Lower lobe of right lung (tissue), 2 donors: ENCODE measurements at regions not wholly inside any gene's neighbourhood (a gene's known extent, or its start where the extent isn't known, plus 50 kb on each side); places are given as distances from the start of the nearest gene placed in this dataset.
"Not testable (repeated sequence)": the region's sequence is repeated elsewhere in the genome, so short reads cannot be mapped to it uniquely, and the experiment has no call there.

Experiments used
- ATAC-seq, 2 donors: fragments of 200-7000 bp; cut with Tn5 transposase; one replicate each; pipeline ENCODE4 v1.9.1; 2020 to 2022; ENCODE audit warnings: mild to moderate bottlenecking in 2 of 2, moderate library complexity in 2 of 2
- DNase-seq: peaks from one replicate; pipeline ENCODE4 v3.0.0-alpha.2; 2020
- H3K27ac ChIP-seq: fragments of 200-600 bp; one replicate; pipeline ENCODE4 v1.8.0; 2022
- H3K27me3 ChIP-seq: fragments of 200-600 bp; one replicate; pipeline ENCODE4 v1.8.0; 2022; ENCODE audit warnings: low read depth
- H3K36me3 ChIP-seq: fragments of 200-600 bp; one replicate; pipeline ENCODE4 v1.8.0; 2022; ENCODE audit warnings: mild to moderate bottlenecking
- H3K4me1 ChIP-seq: fragments of 200-600 bp; one replicate; pipeline ENCODE4 v1.8.0; 2022
- H3K4me3 ChIP-seq: fragments of 200-600 bp; one replicate; pipeline ENCODE4 v1.8.0; 2022; ENCODE audit warnings: mild to moderate bottlenecking
- H3K9me3 ChIP-seq: fragments of 200-600 bp; one replicate; pipeline ENCODE4 v1.8.0; 2022
- CTCF ChIP-seq: fragments of 200-600 bp; IDR thresholded peaks from one replicate; pipeline ENCODE4 v1.8.0; 2022; ENCODE audit warnings: antibody characterized with exemption, mild to moderate bottlenecking
- intact Hi-C: fragments of 100-400 bp; cut with DNase I; formaldehyde crosslinking; loops from one replicate; pipeline ENCODE4 v1.11.0; 2022
- donor health status: DM: no; HTN: yes; CAD: no; lungs with severe emphysema.

GRCh38 chr10:107952649-107953556, 788.4 kb upstream of the SORCS1 start:
- H3K27ac ChIP-seq: no peak overlapping the region
- intact Hi-C loops: no loop called here
- H3K27me3 ChIP-seq: no peaks in the 10 kb centered on the region
- DNase-seq (no peak), ATAC-seq (no peak)
- H3K4me1 ChIP-seq: no peaks in the 10 kb centered on the region
- no peak overlapping the region for H3K4me3 ChIP-seq
- no peak for TF ChIP-seq CTCF
- H3K36me3 ChIP-seq: no peaks in the 10 kb centered on the region
- H3K9me3 ChIP-seq: no peaks in the 10 kb centered on the region

- H3K9me3 ChIP-seq, intact Hi-C loops, DNase-seq, H3K4me1 ChIP-seq, H3K27ac ChIP-seq, H3K4me3 ChIP-seq, H3K27me3 ChIP-seq, H3K36me3 ChIP-seq: not testable (repeated sequence)
- peak in 1 of 2 donors; percentile 48 for ATAC-seq
Measured at GRCh38 chr10:107950411-107951062, 786.0 kb upstream of the SORCS1 start.

- no peaks in the 10 kb centered on the region for H3K36me3 ChIP-seq
- ATAC-seq (no peak), DNase-seq (no peak)
- TF ChIP-seq CTCF: no peak
- H3K27ac ChIP-seq: no peak overlapping the region
- intact Hi-C loops: no loop called here
- no peaks in the 10 kb centered on the region for H3K27me3 ChIP-seq
- no peaks in the 10 kb centered on the region for H3K4me1 ChIP-seq
- no peak overlapping the region for H3K4me3 ChIP-seq
- no peaks in the 10 kb centered on the region for H3K9me3 ChIP-seq
Measured at GRCh38 chr10:107942826-107943225, 778.3 kb upstream of the SORCS1 start.

- ATAC-seq: no peak
- Histone ChIP-seq H3K4me1 (no peaks in the 10 kb centered on the region), H3K9me3 (no peaks in the 10 kb centered on the region), H3K36me3 (no peaks in the 10 kb centered on the region), H3K4me3 (no peak overlapping the region), H3K27me3 (no peaks in the 10 kb centered on the region), H3K27ac (no peak overlapping the region)
- TF ChIP-seq CTCF: no peak
- DNase-seq: no peak
- intact Hi-C loops: no loop called here
Measured at GRCh38 chr10:107933076-107933475, 768.6 kb upstream of the SORCS1 start.

GRCh38 chr10:107931808-107932207, 767.3 kb upstream of the SORCS1 start:
- no peak for TF ChIP-seq CTCF
- no peaks in the 10 kb centered on the region for H3K9me3 ChIP-seq
- H3K4me1 ChIP-seq: no peaks in the 10 kb centered on the region
- no peak overlapping the region for H3K27ac ChIP-seq
- intact Hi-C loops: no loop called here
- ATAC-seq (no peak), DNase-seq (no peak)
- no peaks in the 10 kb centered on the region for H3K27me3 ChIP-seq
- H3K36me3 ChIP-seq: no peaks in the 10 kb centered on the region
- H3K4me3 ChIP-seq: no peak overlapping the region

- Histone ChIP-seq H3K4me3 (no peak overlapping the region), H3K9me3 (no peaks in the 10 kb centered on the region), H3K27me3 (no peaks in the 10 kb centered on the region), H3K4me1 (no peaks in the 10 kb centered on the region), H3K36me3 (no peaks in the 10 kb centered on the region), H3K27ac (no peak overlapping the region)
- no peak for TF ChIP-seq CTCF
- DNase-seq (no peak), ATAC-seq (no peak)
- intact Hi-C loops: no loop called here
Measured at GRCh38 chr10:107930037-107930436, 765.5 kb upstream of the SORCS1 start.
